ENCODE measurements at regions not wholly inside any gene's neighbourhood (a gene's known extent, or its start where the extent isn't known, plus 50 kb on each side); places are given as distances from the start of the nearest gene placed in this dataset.

DNA sequence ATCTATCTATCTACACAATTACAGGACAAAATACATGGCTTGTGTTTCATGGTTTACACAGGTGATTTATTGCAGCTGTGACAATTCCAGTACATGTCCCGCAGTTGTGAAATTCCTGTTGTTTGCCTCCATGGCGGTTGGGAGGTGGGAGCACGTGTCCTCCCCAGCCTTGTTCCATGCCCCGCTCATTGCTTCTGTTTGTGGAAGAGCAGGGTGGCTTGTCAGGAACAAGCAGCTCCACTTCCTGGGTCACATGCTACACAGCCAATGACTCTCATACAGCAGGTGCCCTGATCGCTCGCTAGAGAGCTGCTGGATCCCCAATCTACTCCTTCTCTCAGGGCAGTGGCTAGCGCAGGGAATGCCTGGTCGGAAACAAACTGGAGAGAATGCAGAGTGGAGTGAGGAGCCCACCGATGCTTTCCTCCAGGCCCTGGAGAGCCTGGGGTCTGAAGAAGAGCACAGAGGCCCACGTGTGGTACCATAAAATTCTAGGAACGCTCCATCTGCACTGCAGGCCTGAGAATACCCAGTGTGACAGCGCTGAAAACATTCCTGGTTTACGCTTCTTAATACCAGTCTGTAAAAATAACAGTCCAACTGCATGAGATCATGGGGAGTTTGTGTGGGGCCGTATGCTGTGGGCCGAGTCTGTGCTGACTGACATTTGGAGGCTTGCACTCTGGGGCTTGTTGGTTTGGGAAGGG, 270.6 kb upstream of the RGMA start:
- H3K9ac ChIP-seq (ENCODE audit: low read depth in 2 of 2, low read length in 2 of 2), result no peak overlapping the region
- no peaks in the 10 kb centered on the region for H3K4me1 ChIP-seq
- H3K9me3 ChIP-seq, result no peaks in the 10 kb centered on the region
- intact Hi-C loops (cut with DNase I), result no loop called here
- H3K27me3 ChIP-seq, result no peaks in the 10 kb centered on the region
- DNase-seq, result no peak
- TF ChIP-seq, protein P1, sequence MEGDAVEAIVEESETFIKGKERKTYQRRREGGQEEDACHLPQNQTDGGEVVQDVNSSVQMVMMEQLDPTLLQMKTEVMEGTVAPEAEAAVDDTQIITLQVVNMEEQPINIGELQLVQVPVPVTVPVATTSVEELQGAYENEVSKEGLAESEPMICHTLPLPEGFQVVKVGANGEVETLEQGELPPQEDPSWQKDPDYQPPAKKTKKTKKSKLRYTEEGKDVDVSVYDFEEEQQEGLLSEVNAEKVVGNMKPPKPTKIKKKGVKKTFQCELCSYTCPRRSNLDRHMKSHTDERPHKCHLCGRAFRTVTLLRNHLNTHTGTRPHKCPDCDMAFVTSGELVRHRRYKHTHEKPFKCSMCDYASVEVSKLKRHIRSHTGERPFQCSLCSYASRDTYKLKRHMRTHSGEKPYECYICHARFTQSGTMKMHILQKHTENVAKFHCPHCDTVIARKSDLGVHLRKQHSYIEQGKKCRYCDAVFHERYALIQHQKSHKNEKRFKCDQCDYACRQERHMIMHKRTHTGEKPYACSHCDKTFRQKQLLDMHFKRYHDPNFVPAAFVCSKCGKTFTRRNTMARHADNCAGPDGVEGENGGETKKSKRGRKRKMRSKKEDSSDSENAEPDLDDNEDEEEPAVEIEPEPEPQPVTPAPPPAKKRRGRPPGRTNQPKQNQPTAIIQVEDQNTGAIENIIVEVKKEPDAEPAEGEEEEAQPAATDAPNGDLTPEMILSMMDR (IDR thresholded peaks at IDR 0.05), result no peak
- no peak overlapping the region for H3K27ac ChIP-seq
- no peak overlapping the region for H3K4me3 ChIP-seq
- H3K36me3 ChIP-seq, result no peaks in the 10 kb centered on the region

DNA sequence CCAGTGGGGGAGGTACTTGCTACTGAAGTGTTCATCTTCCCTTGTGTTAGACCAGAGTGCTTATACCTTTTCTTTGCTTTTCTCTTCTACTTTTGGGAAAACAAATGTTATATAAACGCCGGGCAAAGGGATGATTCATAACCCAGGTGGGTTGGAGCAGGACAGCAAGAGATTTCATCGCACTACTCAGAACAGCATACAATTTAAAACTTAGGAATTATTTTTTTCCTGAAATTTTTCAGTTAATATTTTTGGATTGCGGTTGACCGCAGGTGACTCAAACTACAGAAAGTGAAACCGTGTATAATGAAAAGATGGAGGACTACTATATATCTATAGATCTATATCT, 270.0 kb upstream of the RGMA start:
- no peak overlapping the region for H3K27ac ChIP-seq
- H3K27me3 ChIP-seq, result no peaks in the 10 kb centered on the region
- TF ChIP-seq, protein P1 (IDR thresholded peaks at IDR 0.05), result no peak
- H3K9me3 ChIP-seq, result no peaks in the 10 kb centered on the region
- no peaks in the 10 kb centered on the region for H3K36me3 ChIP-seq
- intact Hi-C loops (cut with DNase I), result no loop called here
- H3K9ac ChIP-seq (ENCODE audit: low read depth in 2 of 2, low read length in 2 of 2), result no peak overlapping the region
- H3K4me1 ChIP-seq, result no peaks in the 10 kb centered on the region
- DNase-seq, result no peak
- no peak overlapping the region for H3K4me3 ChIP-seq

DNA sequence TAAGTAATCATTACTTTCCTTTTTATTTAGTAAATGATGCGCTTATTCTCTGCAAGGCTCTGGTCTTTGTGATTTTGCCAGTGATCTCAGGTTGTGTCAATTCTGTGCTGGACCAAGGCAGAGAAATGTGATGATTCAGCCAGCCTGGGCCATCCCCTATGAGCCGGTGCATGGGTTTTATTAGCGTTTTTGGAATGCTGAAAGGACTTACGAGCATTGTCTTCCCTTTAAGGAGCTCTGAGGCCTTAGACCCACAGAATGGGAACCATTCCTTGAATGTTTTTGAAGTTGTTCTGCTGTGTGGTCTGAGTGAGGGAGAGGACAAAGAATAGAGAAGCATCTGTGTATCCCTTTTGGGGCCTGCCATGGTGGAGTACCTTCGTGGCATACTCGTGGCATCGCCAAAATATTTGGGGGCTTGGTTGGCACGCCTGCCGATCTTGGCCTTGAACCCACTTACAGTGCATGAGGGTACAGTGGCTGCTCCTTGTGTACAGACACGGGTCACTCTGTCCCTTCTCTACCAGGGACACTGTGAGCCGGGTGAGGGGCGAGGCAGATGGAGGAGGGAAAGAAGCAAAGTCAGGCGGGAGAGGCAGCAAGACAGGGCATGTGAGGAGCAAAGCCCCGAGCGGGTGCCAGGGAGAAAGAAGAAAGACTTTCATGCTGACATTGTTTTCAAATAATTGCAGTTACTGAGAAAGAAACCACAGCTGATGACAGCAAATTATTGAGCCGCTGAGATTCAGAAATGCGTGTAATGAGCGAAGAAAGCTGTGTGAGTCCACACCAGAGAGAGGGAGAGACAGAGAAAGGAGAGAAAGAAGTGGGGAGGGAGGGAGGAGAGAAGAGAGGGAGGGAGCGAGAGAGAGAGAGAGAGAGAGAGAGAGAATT, 269.4 kb upstream of the RGMA start:
- no peak for DNase-seq
- Histone ChIP-seq H3K27me3 (no peaks in the 10 kb centered on the region), H3K9me3 (no peaks in the 10 kb centered on the region), H3K27ac (no peak overlapping the region), H3K9ac (ENCODE audit: low read depth in 2 of 2, low read length in 2 of 2) (no peak overlapping the region), H3K4me1 (no peaks in the 10 kb centered on the region), H3K4me3 (no peak overlapping the region), H3K36me3 (no peaks in the 10 kb centered on the region)
- intact Hi-C loops (cut with DNase I), result no loop called here
- TF ChIP-seq, protein P1 (IDR thresholded peaks at IDR 0.05), result no peak

DNA sequence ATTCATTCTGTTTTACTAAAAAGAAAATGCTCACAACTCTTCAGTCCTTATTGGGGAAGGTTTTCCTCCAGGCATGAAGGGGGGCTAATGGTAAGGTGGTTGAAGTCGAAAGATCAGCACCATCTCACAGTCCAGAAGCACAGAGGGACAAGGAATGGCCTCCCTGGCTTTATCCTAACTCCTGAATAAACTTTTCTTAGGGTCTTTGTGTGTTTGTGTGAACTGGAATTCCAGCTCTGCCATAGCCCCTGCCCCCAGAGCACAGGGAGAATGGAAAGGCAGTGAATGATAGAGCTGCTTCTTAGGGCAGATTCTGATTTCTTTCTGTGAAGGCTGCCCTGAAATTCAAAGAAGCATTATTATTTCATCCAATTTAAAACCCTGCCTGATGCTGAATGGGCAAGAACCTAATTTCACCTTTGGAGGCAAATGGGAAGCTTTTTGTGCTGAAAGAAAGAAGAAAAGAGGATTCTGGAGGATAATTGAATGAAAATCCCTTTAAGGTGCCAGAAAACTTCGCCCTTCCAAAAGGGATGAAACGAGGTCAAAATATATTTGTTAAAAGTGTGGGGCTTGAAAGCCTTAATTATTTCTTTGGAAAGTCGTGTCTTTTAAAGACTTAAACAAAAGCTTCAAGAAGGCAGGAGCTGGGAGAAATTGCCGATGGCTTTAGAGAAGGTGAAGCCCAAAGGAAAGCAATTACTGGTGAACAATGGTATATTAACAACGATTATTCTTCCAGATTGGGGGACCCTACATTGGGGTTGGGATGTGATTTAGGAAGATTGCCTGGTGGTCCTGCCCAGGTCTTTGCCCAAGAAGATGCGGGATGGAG, 259.9 kb upstream of the RGMA start:
- H3K9ac ChIP-seq (ENCODE audit: low read depth in 2 of 2, low read length in 2 of 2), result no peak overlapping the region
- H3K36me3 ChIP-seq, result no peaks in the 10 kb centered on the region
- TF ChIP-seq, protein P1 (IDR thresholded peaks at IDR 0.05), result no peak
- no peaks in the 10 kb centered on the region for H3K27me3 ChIP-seq
- no peak overlapping the region for H3K4me3 ChIP-seq
- H3K9me3 ChIP-seq, result no peaks in the 10 kb centered on the region
- no peaks in the 10 kb centered on the region for H3K4me1 ChIP-seq
- intact Hi-C loops (cut with DNase I), result no loop called here
- no peak for DNase-seq
- no peak overlapping the region for H3K27ac ChIP-seq

DNA sequence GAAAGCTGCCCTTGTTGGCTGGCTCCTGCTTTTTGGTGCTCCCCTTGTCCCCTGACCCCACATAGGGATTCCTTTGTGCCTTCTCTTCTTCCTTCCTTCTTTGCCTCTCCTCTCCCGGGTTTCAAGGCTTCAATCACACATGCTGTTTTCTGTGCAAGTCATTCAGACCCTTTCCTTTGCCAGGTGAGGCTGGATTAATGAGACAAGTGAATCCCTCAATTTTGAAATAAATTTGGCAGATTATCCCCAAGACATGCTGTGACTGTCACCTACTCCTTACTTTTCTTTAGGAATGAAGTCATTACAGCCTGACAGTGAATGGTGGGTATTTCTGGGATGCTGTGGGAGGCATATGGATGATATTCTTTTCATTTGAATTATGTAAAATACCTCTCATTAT, 259.0 kb upstream of the RGMA start:
- DNase-seq, result no peak
- Histone ChIP-seq H3K4me3 (no peak overlapping the region), H3K4me1 (no peaks in the 10 kb centered on the region), H3K36me3 (no peaks in the 10 kb centered on the region), H3K27me3 (no peaks in the 10 kb centered on the region), H3K27ac (no peak overlapping the region), H3K9me3 (no peaks in the 10 kb centered on the region), H3K9ac (ENCODE audit: low read depth in 2 of 2, low read length in 2 of 2) (no peak overlapping the region)
- intact Hi-C loops (cut with DNase I), result no loop called here
- TF ChIP-seq, protein P1 (IDR thresholded peaks at IDR 0.05), result no peak
